ENCODE measurements at regions not wholly inside any gene's neighbourhood (a gene's known extent, or its start where the extent isn't known, plus 50 kb on each side); places are given as distances from the start of the nearest gene placed in this dataset.

GRCh38 chr6:100166956-100167355 is 172.9 kb upstream of the MCHR2 start:
- DNase-seq (ENCODE audit: low spot score) (no peak), ATAC-seq (ENCODE audit: insufficient number of reproducible peaks, low FRiP score, low read depth) (no peak)
- Histone ChIP-seq H3K36me3 (no peaks in the 10 kb centered on the region), H3K27me3 (replicated peaks; ENCODE audit: insufficient read depth) (no peaks in the 10 kb centered on the region), H3K4me1 (ENCODE audit: control insufficient read depth in 1 of 2, low read depth in 2 of 2) (no peaks in the 10 kb centered on the region), H3K4me3 (no peak overlapping the region), H3K27ac (no peak overlapping the region), H3K9me3 (no peaks in the 10 kb centered on the region)
- TF ChIP-seq, protein P1, sequence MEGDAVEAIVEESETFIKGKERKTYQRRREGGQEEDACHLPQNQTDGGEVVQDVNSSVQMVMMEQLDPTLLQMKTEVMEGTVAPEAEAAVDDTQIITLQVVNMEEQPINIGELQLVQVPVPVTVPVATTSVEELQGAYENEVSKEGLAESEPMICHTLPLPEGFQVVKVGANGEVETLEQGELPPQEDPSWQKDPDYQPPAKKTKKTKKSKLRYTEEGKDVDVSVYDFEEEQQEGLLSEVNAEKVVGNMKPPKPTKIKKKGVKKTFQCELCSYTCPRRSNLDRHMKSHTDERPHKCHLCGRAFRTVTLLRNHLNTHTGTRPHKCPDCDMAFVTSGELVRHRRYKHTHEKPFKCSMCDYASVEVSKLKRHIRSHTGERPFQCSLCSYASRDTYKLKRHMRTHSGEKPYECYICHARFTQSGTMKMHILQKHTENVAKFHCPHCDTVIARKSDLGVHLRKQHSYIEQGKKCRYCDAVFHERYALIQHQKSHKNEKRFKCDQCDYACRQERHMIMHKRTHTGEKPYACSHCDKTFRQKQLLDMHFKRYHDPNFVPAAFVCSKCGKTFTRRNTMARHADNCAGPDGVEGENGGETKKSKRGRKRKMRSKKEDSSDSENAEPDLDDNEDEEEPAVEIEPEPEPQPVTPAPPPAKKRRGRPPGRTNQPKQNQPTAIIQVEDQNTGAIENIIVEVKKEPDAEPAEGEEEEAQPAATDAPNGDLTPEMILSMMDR (IDR thresholded peaks at IDR 0.05): no peak

GRCh38 chr6:100165442-100165841 is 171.4 kb upstream of the MCHR2 start:
- Histone ChIP-seq H3K27me3 (replicated peaks; ENCODE audit: insufficient read depth) (no peaks in the 10 kb centered on the region), H3K27ac (no peak overlapping the region), H3K4me3 (no peak overlapping the region), H3K36me3 (no peaks in the 10 kb centered on the region), H3K9me3 (no peaks in the 10 kb centered on the region), H3K4me1 (ENCODE audit: control insufficient read depth in 1 of 2, low read depth in 2 of 2) (no peaks in the 10 kb centered on the region)
- ATAC-seq (ENCODE audit: insufficient number of reproducible peaks, low FRiP score, low read depth) (no peak), DNase-seq (ENCODE audit: low spot score) (no peak)
- TF ChIP-seq, protein P1 (IDR thresholded peaks at IDR 0.05): no peak

DNA sequence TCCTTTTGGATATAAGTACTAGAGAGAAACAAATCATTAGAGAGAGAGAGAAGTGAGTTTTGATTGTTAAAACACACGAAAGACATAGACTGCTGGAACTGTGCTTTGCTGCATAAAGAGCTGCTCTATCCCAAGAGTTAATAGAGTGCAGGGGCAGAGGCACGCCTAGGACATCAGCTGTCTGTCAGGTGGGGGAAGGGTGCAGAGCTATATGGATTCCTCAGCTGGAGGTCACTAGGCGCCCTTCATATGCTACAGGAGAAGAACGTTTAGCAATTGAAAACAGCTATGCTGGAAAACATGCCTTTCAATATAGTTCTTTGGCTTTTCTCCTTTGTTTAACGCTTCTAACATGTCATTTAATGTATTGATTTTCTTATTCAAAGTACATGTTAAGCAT is 169.0 kb upstream of the MCHR2 start:
- DNase-seq (ENCODE audit: low spot score): no peak
- TF ChIP-seq, protein P1 (IDR thresholded peaks at IDR 0.05): no peak
- Histone ChIP-seq H3K27me3 (replicated peaks; ENCODE audit: insufficient read depth) (no peaks in the 10 kb centered on the region), H3K4me3 (no peak overlapping the region), H3K27ac (no peak overlapping the region), H3K36me3 (no peaks in the 10 kb centered on the region), H3K9me3 (no peaks in the 10 kb centered on the region), H3K4me1 (ENCODE audit: control insufficient read depth in 1 of 2, low read depth in 2 of 2) (no peaks in the 10 kb centered on the region)
- ATAC-seq (ENCODE audit: insufficient number of reproducible peaks, low FRiP score, low read depth): no peak

DNA sequence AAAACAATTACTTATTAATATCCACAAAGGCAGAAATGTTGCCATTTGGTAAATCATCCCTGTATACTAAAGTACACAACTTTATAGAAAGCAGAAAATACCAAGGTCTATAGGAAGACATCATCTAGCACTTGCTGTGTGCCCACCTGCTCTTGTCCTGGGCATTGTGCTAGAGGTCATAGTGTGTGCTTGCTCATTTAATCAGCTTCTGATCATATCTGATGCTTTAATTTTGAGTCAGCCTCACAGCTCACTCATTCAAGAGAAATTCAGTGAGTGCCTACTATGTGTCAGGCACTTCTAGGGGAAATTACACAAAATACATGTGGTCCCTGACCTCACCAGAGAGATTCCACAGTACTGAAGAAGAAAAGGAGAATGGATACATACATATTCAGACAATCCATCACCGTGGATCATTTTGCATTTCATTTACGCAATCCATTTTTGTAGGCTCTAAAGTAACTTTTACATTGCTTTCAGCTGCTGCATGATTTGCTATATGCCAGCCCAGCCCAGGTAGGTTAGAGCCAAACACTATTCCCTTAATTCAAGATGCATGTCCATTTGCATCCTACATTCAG is 167.9 kb upstream of the MCHR2 start:
- Histone ChIP-seq H3K36me3 (no peaks in the 10 kb centered on the region), H3K27ac (no peak overlapping the region), H3K27me3 (replicated peaks; ENCODE audit: insufficient read depth) (no peaks in the 10 kb centered on the region), H3K4me1 (ENCODE audit: control insufficient read depth in 1 of 2, low read depth in 2 of 2) (no peaks in the 10 kb centered on the region), H3K4me3 (no peak overlapping the region), H3K9me3 (no peaks in the 10 kb centered on the region)
- TF ChIP-seq, protein P1 (IDR thresholded peaks at IDR 0.05): no peak
- ATAC-seq (ENCODE audit: insufficient number of reproducible peaks, low FRiP score, low read depth): no peak
- DNase-seq (ENCODE audit: low spot score): no peak

GRCh38 chr6:100160930-100161329 is 166.9 kb upstream of the MCHR2 start:
- TF ChIP-seq, protein P1 (IDR thresholded peaks at IDR 0.05): no peak
- H3K27me3 ChIP-seq (replicated peaks; ENCODE audit: insufficient read depth): no peaks in the 10 kb centered on the region
- no peaks in the 10 kb centered on the region for H3K36me3 ChIP-seq
- DNase-seq (ENCODE audit: low spot score) (no peak), ATAC-seq (ENCODE audit: insufficient number of reproducible peaks, low FRiP score, low read depth) (no peak)
- no peak overlapping the region for H3K27ac ChIP-seq
- H3K4me3 ChIP-seq: no peak overlapping the region
- no peaks in the 10 kb centered on the region for H3K9me3 ChIP-seq
- H3K4me1 ChIP-seq (ENCODE audit: control insufficient read depth in 1 of 2, low read depth in 2 of 2): no peaks in the 10 kb centered on the region

Data from thoracic aorta (tissue), 2 donors.